ENCODE measurements at regions not wholly inside any gene's neighbourhood (a gene's known extent, or its start where the extent isn't known, plus 50 kb on each side); places are given as distances from the start of the nearest gene placed in this dataset.

DNA sequence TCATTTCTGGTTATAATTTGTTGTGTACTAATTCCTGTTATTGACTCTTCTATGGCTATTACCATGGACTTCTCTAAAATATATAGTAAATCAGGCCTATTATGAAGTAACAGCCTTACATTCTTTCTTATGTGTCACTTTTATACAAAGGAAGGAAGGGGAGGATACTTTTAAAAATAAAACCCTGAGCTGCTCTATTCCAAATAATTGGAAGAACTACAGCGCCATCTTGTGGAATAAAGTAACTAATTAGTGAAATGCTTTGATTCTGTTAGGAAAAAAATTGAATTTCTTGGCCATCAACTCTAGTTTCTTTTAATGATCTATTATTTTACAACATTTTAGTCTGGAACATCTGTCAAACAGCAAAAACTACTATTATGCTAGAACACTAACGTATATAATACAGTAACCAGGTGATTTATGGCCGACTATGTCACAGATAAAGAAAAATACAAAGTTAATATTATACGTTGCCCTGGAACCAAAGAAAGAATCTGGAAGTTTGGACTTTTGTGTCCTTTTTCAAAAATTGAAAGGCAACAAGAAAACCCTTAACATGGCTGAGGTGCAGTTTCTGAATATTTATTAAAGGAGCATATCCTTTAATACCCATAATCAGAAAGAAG is 55.0 kb upstream of the NELL2 start:
- POLR2A ChIA-PET, result no interaction called here

DNA sequence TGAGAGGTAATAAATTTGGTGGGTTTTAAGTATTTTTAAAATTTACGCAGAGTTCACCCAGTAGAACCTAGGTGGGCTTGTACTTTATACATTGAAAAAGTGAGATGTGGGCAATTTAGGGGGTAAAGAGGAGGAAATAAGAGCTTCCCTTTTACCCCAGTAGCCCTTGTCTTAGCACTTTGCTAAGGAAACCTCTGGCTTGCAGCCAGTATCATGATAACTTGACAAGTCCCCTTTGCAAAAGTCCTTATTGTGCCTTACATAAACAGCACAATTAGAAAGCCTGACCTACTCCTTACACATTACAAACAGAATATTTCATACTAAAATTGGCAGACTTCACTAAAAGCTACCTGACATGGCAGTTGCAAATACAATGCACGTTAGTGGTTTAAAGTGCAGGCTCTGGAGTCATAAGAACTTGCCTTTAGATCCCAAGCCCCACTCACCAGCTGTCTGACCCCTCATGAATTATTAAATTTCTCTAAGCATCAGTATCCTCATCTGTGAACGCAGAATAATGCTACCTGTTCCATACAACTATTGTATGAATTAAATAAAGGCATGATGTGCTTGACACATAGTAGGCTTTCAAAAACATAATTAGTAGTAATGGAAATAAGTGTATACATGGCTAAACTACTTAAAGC is 53.2 kb upstream of the NELL2 start:
- TF ChIP-seq, protein P1, sequence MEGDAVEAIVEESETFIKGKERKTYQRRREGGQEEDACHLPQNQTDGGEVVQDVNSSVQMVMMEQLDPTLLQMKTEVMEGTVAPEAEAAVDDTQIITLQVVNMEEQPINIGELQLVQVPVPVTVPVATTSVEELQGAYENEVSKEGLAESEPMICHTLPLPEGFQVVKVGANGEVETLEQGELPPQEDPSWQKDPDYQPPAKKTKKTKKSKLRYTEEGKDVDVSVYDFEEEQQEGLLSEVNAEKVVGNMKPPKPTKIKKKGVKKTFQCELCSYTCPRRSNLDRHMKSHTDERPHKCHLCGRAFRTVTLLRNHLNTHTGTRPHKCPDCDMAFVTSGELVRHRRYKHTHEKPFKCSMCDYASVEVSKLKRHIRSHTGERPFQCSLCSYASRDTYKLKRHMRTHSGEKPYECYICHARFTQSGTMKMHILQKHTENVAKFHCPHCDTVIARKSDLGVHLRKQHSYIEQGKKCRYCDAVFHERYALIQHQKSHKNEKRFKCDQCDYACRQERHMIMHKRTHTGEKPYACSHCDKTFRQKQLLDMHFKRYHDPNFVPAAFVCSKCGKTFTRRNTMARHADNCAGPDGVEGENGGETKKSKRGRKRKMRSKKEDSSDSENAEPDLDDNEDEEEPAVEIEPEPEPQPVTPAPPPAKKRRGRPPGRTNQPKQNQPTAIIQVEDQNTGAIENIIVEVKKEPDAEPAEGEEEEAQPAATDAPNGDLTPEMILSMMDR (IDR thresholded peaks at IDR 0.05), result no peak
- intact Hi-C loops (cut with micrococcal nuclease), result no loop called here
- ChIA-PET CTCF (interaction anchor here (1.2 to 1.5 kb wide), 4 partner anchors 33 to 914 kb away, joined by 3 to 6 read pairs (median 5); no protein-coding TSS in a partner anchor), POLR2A (no interaction called here)
- ATAC-seq (ENCODE audit: low read depth) (no peak), DNase-seq (no peak)
- Mint-ChIP-seq H3K27ac (no peak overlapping the region), H3K4me1 (no peaks in the 10 kb centered on the region), H3K9me3 (no peaks in the 10 kb centered on the region), H3K27me3 (peaks cover 2% of the 10 kb centered on the region), H3K36me3 (ENCODE audit: low read depth) (no peaks in the 10 kb centered on the region), H3K4me3 (no peak overlapping the region)

More for the DNA sequence above, 55.0 kb upstream of the NELL2 start:
- TF ChIP-seq, protein P1 (IDR thresholded peaks at IDR 0.05), result no peak
- intact Hi-C loops (cut with micrococcal nuclease), result loop anchor here (1.0 kb wide), 4 partner anchors 119 to 974 kb away; no protein-coding TSS in a partner anchor
- H3K9me3 Mint-ChIP-seq, result no peaks in the 10 kb centered on the region
- ATAC-seq (ENCODE audit: low read depth), result no peak
- no peak for DNase-seq
- no peak overlapping the region for H3K4me3 Mint-ChIP-seq
- H3K36me3 Mint-ChIP-seq (ENCODE audit: low read depth), result no peaks in the 10 kb centered on the region
- no peak overlapping the region for H3K27ac Mint-ChIP-seq
- no peaks in the 10 kb centered on the region for H3K4me1 Mint-ChIP-seq
- H3K27me3 Mint-ChIP-seq, result peaks cover 2% of the 10 kb centered on the region
- CTCF ChIA-PET, result interaction anchor here (1.0 to 1.6 kb wide), 12 partner anchors 10 to 972 kb away, joined by 3 to 30 read pairs (median 4); no protein-coding TSS in a partner anchor

Data from activated B cell treated with CpG ODN at 0.5 μM for 24 hours (primary cell).